ENCODE measurements at regions not wholly inside any gene's neighbourhood (a gene's known extent, or its start where the extent isn't known, plus 50 kb on each side); places are given as distances from the start of the nearest gene placed in this dataset.
A peak's percentile ranks its signal among the peaks of the same experiment; 100 is the strongest.
"Not testable (repeated sequence)": the region's sequence is repeated elsewhere in the genome, so short reads cannot be mapped to it uniquely, and the experiment has no call there.

- DNase-seq: no peak
These were observed 593.8 kb downstream of the TRHDE start for GRCh38 chr12:72865921-72866320.

- no peak for DNase-seq
These were observed 596.9 kb downstream of the TRHDE start for GRCh38 chr12:72869024-72869423.

- peak; percentile 76 for DNase-seq
These were observed 600.2 kb downstream of the TRHDE start for GRCh38 chr12:72872238-72872887.

GRCh38 chr12:72872996-72873395 is 600.8 kb downstream of the TRHDE start:
- DNase-seq: no peak

- DNase-seq: no peak
These were observed 603.9 kb downstream of the TRHDE start for GRCh38 chr12:72876092-72876491.

- DNase-seq: no peak
These were observed 616.5 kb downstream of the TRHDE start for GRCh38 chr12:72888693-72889092.

GRCh38 chr12:72889791-72890190 is 617.6 kb downstream of the TRHDE start:
- no peak for DNase-seq

GRCh38 chr12:72901685-72902084 is 629.5 kb downstream of the TRHDE start:
- DNase-seq: no peak

GRCh38 chr12:72925716-72926115 is 653.5 kb downstream of the TRHDE start:
- DNase-seq: no peak

GRCh38 chr12:72931838-72932237 is 659.7 kb downstream of the TRHDE start:
- DNase-seq: not testable (repeated sequence)

- no peak for DNase-seq
These were observed 665.3 kb downstream of the TRHDE start for GRCh38 chr12:72937486-72937885.

- DNase-seq: no peak
These were observed 685.3 kb downstream of the TRHDE start for GRCh38 chr12:72957454-72957853.

- DNase-seq: no peak
These were observed 694.5 kb downstream of the TRHDE start for GRCh38 chr12:72966684-72967083.

GRCh38 chr12:72974954-72975555 is 702.9 kb downstream of the TRHDE start:
- no peak for DNase-seq

GRCh38 chr12:72978999-72979398 is 706.8 kb downstream of the TRHDE start:
- DNase-seq: no peak

GRCh38 chr12:72982356-72982755 is 710.2 kb downstream of the TRHDE start:
- no peak for DNase-seq

- no peak for DNase-seq
These were observed 714.8 kb downstream of the TRHDE start for GRCh38 chr12:72986963-72987362.

GRCh38 chr12:72989458-72989947 is 717.3 kb downstream of the TRHDE start:
- no peak for DNase-seq

GRCh38 chr12:72995029-72995428 is 722.9 kb downstream of the TRHDE start:
- not testable (repeated sequence) for DNase-seq

GRCh38 chr12:72995616-72996015 is 723.4 kb downstream of the TRHDE start:
- DNase-seq: no peak

GRCh38 chr12:73001806-73002205 is 729.6 kb downstream of the TRHDE start:
- DNase-seq: not testable (repeated sequence)

- not testable (repeated sequence) for DNase-seq
These were observed 730.3 kb downstream of the TRHDE start for GRCh38 chr12:73002504-73002903.

GRCh38 chr12:73009138-73009834 is 737.1 kb downstream of the TRHDE start:
- not testable (repeated sequence) for DNase-seq

GRCh38 chr12:73017981-73018380 is 745.8 kb downstream of the TRHDE start:
- DNase-seq: no peak
